Effector memory CD4-positive, alpha-beta T cell (primary cell): ENCODE measurements at regions not wholly inside any gene's neighbourhood (a gene's known extent, or its start where the extent isn't known, plus 50 kb on each side); places are given as distances from the start of the nearest gene placed in this dataset.

Experiments
- DNase-seq, 3 donors: peaks; one replicate each; pipeline ENCODE4 v3.0.0-alpha.2; 2020
- H3K27ac ChIP-seq: 2 replicates; pipeline ENCODE4 v1.7.0; 2013; ENCODE audit warnings: mild to moderate bottlenecking, low read length, moderate library complexity; ENCODE audit not compliant: insufficient read depth, poor library complexity, severe bottlenecking
- H3K27me3 ChIP-seq: replicated peaks from 2 replicates; pipeline ENCODE4 v1.7.0; 2013; ENCODE audit warnings: mild to moderate bottlenecking, low read length; ENCODE audit not compliant: insufficient read depth, control insufficient read depth, poor library complexity, severe bottlenecking
- H3K36me3 ChIP-seq: 2 replicates; pipeline ENCODE4 v1.7.0; 2013; ENCODE audit warnings: mild to moderate bottlenecking, low read length, moderate library complexity; ENCODE audit not compliant: control insufficient read depth, insufficient read depth
- H3K4me1 ChIP-seq: 2 replicates; pipeline ENCODE4 v1.7.0; 2013; ENCODE audit warnings: low read length, mild to moderate bottlenecking; ENCODE audit not compliant: control insufficient read depth, insufficient read depth, poor library complexity, severe bottlenecking
- H3K4me3 ChIP-seq: 2 replicates; pipeline ENCODE4 v1.7.0; 2013; ENCODE audit warnings: low read length, low read depth, mild to moderate bottlenecking; ENCODE audit not compliant: insufficient read depth, poor library complexity, severe bottlenecking
- H3K9me3 ChIP-seq: 2 replicates; pipeline ENCODE4 v1.7.0; 2013; ENCODE audit warnings: mild to moderate bottlenecking, low read length, moderate library complexity; ENCODE audit not compliant: control insufficient read depth

DNA sequence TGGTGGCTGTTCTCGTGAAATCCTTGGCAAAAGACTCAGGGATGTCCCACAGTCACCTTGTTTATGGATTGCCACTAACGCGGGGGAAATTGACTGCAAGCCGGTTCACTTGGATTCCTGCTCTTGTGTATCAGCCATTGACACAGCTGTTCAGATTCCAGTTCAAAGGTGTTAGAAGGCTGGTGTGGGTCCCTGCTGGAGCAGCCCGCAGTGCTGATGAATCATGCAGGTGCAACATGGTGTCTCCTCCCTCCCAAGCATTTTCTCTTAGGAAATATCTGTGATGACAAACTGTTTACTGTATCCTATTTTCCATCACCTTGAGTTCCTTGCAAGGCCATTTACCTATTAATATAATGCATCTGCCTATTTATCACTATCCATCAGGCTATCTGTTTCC, 170.1 kb downstream of the GATA3 start:
- no peak for DNase-seq
- Histone ChIP-seq H3K9me3 (no peaks in the 10 kb centered on the region), H3K4me1 (peaks cover 7% of the 10 kb centered on the region), H3K27me3 (no peaks in the 10 kb centered on the region), H3K4me3 (no peak overlapping the region), H3K27ac (no peak overlapping the region), H3K36me3 (no peaks in the 10 kb centered on the region)

DNA sequence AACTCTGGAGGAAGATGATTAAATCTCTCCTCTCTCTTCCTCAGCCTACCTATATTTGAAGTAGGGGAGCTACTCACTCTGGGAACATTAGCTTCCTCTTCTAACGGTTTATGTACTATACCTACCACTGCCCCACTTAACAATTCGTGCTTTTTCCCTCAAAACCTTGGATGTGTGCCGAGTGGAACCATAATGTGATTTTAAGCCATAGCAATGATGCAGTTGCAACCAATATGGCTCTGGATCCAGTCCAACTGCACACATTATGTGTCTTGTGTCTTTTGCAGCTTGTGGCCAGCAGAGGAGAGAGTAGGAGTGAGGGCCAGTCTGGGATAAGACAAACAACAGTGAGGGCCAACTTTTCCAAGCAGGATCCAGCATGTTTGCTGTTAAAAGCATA, 170.7 kb downstream of the GATA3 start:
- Histone ChIP-seq H3K9me3 (no peaks in the 10 kb centered on the region), H3K27me3 (no peaks in the 10 kb centered on the region), H3K36me3 (no peaks in the 10 kb centered on the region), H3K4me3 (no peak overlapping the region), H3K27ac (no peak overlapping the region), H3K4me1 (peaks cover 7% of the 10 kb centered on the region)
- no peak for DNase-seq

DNA sequence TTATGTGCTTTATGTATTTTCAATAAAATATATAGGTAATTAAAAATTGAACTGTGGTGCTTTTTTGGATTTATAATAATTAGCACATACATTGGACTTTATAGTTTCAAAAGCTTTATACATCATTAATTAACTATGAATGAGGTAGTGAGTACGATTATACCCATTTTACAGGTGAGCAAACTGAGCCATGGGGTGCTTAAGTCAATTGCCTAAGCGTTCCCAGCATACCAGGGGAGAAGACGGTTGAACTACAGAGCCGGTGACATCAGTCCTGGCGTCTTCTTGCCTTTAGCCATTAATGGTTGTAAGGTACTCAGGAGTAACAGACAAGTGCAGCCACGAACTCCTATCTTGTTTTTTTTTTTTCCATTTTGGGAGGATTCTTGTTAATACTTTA, 172.8 kb downstream of the GATA3 start:
- H3K4me1 ChIP-seq: peaks cover 12% of the 10 kb centered on the region
- no peak overlapping the region for H3K27ac ChIP-seq
- H3K27me3 ChIP-seq: no peaks in the 10 kb centered on the region
- no peak overlapping the region for H3K4me3 ChIP-seq
- H3K9me3 ChIP-seq: no peaks in the 10 kb centered on the region
- H3K36me3 ChIP-seq: no peaks in the 10 kb centered on the region
- no peak for DNase-seq

DNA sequence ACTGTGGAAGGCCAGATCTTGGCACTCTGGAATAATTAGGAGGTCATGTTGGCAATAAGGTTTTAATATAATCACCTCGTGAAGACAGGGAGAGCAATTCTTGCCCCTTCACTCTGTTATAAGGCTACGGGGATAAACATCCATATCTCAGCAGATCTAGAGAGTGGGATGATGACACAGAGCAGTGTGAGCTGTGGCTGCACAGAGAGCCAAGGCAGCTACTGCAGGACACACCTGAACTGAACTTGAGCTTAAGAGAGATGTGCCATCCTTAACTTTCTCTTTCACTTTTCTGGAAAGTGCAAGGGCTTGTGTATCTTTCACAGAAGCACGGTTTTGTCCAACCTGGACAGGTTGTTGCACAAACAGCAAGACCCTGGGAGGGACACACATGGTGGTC, 174.7 kb downstream of the GATA3 start:
- DNase-seq: no peak
- Histone ChIP-seq H3K27ac (no peak overlapping the region), H3K9me3 (no peaks in the 10 kb centered on the region), H3K36me3 (no peaks in the 10 kb centered on the region), H3K4me1 (peaks cover 12% of the 10 kb centered on the region), H3K4me3 (no peak overlapping the region), H3K27me3 (no peaks in the 10 kb centered on the region)

DNA sequence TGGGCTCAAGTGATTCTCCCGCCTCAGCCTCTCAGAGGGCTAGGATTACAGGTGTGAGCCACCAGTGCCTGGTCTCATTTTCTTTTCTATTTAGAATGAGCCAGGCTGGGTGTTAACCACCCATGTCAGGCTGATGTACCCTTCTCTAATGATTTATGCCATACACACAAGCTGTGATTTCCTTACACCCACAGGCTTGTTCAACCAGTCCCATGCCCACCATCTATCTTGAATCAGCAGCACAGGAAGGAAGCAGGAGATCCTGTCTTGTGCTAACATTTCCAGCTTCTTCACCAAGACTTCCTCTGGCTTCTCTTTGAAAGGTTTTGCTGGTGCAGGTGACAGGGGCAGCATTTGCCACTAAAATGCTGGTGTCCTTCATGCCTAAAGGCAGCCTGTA, 176.4 kb downstream of the GATA3 start:
- H3K27me3 ChIP-seq: no peaks in the 10 kb centered on the region
- no peak overlapping the region for H3K27ac ChIP-seq
- H3K4me3 ChIP-seq: no peak overlapping the region
- no peaks in the 10 kb centered on the region for H3K9me3 ChIP-seq
- H3K36me3 ChIP-seq: no peaks in the 10 kb centered on the region
- DNase-seq: no peak
- peaks cover 12% of the 10 kb centered on the region for H3K4me1 ChIP-seq

DNA sequence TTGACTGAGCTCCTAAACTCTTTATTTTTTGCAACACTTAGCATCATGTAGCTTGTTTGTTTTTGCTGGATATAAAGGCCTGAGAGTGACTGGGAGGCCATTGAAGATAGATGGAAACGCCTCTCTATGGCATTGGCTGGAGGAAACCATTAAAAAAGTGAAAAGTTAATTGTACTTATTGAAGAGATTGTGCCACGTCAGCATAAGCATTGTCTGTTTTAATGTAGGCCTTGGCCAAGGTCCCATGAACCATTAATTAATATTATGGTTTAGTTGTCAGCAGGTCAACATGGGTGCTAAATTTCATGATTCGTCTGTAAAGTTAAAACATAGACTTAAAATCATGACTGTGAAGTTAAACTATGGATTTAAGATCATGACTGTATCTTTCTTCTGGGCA, 178.6 kb downstream of the GATA3 start:
- H3K4me1 ChIP-seq: peaks cover 17% of the 10 kb centered on the region
- no peaks in the 10 kb centered on the region for H3K36me3 ChIP-seq
- no peak overlapping the region for H3K4me3 ChIP-seq
- no peaks in the 10 kb centered on the region for H3K9me3 ChIP-seq
- no peak for DNase-seq
- H3K27ac ChIP-seq: no peak overlapping the region
- no peaks in the 10 kb centered on the region for H3K27me3 ChIP-seq

DNA sequence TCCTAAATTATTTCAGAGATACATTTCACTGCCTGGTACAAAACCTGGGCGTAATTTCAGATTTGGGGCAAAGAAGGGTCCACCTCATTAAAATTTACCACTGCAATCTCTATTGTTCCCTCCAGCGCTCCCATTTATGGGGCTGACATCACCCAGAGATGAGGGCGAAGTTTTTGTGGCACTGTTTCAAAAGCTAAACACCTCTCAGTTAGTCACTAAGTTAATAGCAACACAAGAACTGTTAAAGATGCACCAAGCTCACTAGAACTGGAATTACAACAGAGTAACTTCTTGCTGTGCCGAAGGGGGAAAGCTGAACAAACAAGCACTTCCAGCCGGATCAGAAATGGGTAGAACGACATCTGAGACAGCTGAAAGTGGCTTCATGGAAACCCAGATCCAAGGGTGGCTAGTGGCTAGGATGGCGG, 179.4 kb downstream of the GATA3 start:
- no peaks in the 10 kb centered on the region for H3K27me3 ChIP-seq
- no peaks in the 10 kb centered on the region for H3K36me3 ChIP-seq
- no peak for DNase-seq

DNA sequence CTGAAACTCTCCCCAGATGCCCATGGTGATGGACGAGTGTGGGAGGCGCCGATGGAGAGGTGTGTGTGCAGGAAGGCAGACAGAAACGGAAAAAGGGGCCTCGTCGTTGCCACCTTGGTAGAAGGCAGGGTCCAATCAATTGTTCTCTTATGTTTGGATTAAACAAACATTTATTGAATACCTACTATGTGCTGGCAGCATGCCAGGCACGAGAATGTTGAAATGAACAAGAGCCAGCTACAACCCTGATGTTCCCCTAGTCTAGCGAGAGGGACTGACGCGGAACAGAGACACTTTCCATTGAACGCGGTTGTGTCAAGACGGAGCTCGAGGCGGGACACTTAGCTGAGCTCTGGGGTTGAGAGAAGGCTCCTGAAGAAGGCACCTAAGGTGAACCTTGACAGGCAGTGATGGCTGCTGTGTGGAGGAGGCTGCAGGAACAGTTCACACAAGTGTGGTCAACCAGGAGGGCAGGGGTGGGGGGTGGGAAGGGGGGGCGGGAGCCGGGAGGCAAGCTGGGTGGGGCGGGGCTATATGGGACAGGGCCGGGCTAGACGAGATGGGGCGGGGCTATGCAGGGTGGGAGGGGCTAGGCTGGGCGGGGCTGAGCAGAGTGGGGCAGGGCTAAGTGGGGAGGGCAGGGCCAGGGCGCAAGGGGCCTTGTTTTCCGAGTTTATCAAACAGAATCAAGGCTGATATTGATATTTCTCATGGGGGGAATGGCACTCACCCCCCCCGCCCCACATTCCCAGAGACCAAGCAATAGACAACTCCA, 181.0 kb downstream of the GATA3 start:
- no peaks in the 10 kb centered on the region for H3K9me3 ChIP-seq
- H3K27me3 ChIP-seq: no peaks in the 10 kb centered on the region
- H3K27ac ChIP-seq: no peak overlapping the region
- H3K36me3 ChIP-seq: no peaks in the 10 kb centered on the region
- peaks cover 27% of the 10 kb centered on the region for H3K4me1 ChIP-seq
- no peak for DNase-seq
- H3K4me3 ChIP-seq: no peak overlapping the region

More for the DNA sequence above, 179.4 kb downstream of the GATA3 start:
- peaks cover 23% of the 10 kb centered on the region for H3K4me1 ChIP-seq
- H3K4me3 ChIP-seq: no peak overlapping the region
- no peak overlapping the region for H3K27ac ChIP-seq
- no peaks in the 10 kb centered on the region for H3K9me3 ChIP-seq

DNA sequence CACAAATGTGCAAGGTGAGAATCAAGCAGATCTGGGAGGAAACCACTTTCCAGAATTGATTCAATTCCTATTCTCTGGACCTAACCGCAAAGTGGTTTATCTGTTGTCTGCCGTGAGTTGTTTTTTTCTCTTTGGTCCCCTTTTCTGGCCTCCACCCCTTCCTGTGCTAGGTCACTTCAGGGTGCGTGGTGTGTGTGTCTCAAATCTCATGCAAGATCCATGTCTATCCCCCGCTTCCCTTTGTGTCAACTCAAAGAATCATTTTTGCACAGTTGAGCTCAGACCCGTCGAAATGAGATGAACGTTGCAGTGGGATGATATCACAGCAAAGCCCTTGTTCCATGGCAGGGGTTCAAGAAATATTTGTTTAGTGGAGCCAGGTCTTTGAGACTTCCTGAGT, 184.5 kb downstream of the GATA3 start:
- H3K9me3 ChIP-seq: no peaks in the 10 kb centered on the region
- DNase-seq: no peak
- no peak overlapping the region for H3K27ac ChIP-seq
- H3K36me3 ChIP-seq: no peaks in the 10 kb centered on the region
- H3K4me3 ChIP-seq: peak overlapping the region; percentile 21
- peaks cover 31% of the 10 kb centered on the region for H3K4me1 ChIP-seq
- no peaks in the 10 kb centered on the region for H3K27me3 ChIP-seq

DNA sequence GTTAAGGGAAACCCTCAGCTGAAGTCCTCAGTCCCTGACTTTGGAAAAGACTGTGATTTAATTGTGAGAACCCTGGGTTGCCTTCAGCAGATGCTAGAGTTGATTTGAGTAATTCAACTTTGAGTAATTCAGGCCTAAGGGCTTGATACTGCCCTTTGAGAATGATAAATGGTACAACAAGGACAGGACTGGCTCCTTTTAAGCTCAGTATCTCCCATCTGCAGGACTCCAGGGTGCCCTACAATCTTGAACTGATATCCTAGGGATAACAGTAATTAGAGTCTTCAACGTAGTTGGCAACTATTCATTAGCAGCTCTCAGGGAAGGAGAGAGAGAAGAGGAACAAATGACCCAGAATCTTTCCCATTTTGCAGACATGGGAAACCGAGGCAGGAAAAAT, 186.4 kb downstream of the GATA3 start:
- Histone ChIP-seq H3K27ac (no peak overlapping the region), H3K36me3 (no peaks in the 10 kb centered on the region), H3K4me1 (peaks cover 45% of the 10 kb centered on the region), H3K9me3 (no peaks in the 10 kb centered on the region), H3K27me3 (no peaks in the 10 kb centered on the region), H3K4me3 (no peak overlapping the region)
- no peak for DNase-seq
